GM23338 (cell line): ENCODE measurements at regions not wholly inside any gene's neighbourhood (a gene's known extent, or its start where the extent isn't known, plus 50 kb on each side); places are given as distances from the start of the nearest gene placed in this dataset.

Source experiments
- ATAC-seq: fragments of 200-7000 bp; cut with Tn5 transposase; 3 replicates; pipeline ENCODE4 v1.9.1; 2020
- DNase-seq: peaks from one replicate; pipeline ENCODE4 v3.0.0-alpha.2; 2015; ENCODE audit warnings: low spot score
- H2AFZ ChIP-seq: fragments of 200-600 bp; sonication (generic); 2 replicates; pipeline ENCODE4 v1.8.0; 2016; ENCODE audit warnings: antibody characterized with exemption, mild to moderate bottlenecking, moderate library complexity
- H3F3A ChIP-seq: fragments of 200-600 bp; sonication (generic); replicated peaks from 2 replicates; pipeline ENCODE4 v1.8.0; 2017; ENCODE audit warnings: antibody characterized with exemption, mixed run types, low read depth
- H3K27ac ChIP-seq: fragments of 200-600 bp; sonication (generic); 2 replicates; pipeline ENCODE4 v1.6.1; 2016; ENCODE audit warnings: low read depth
- H3K27me3 ChIP-seq: fragments of 200-600 bp; sonication (generic); 2 replicates; pipeline ENCODE4 v1.8.0; 2016; ENCODE audit warnings: mild to moderate bottlenecking, mixed run types, moderate library complexity; ENCODE audit not compliant: insufficient read depth
- H3K36me3 ChIP-seq: fragments of 200-600 bp; sonication (generic); 2 replicates; pipeline ENCODE4 v1.8.0; 2016; ENCODE audit warnings: mild to moderate bottlenecking; ENCODE audit not compliant: insufficient read depth
- H3K4me1 ChIP-seq: fragments of 200-600 bp; sonication (generic); 2 replicates; pipeline ENCODE4 v1.8.0; 2016; ENCODE audit warnings: mild to moderate bottlenecking, moderate library complexity; ENCODE audit not compliant: insufficient read depth
- H3K4me2 ChIP-seq: fragments of 200-600 bp; sonication (generic); 2 replicates; pipeline ENCODE4 v1.7.1; 2017; ENCODE audit warnings: mixed run types
- H3K4me3 ChIP-seq: fragments of 200-600 bp; sonication (generic); 2 replicates; pipeline ENCODE4 v1.6.1; 2016; ENCODE audit warnings: mixed run types
- H3K79me2 ChIP-seq: fragments of 200-600 bp; sonication (generic); replicated peaks from 2 replicates; pipeline ENCODE4 v1.8.0; 2017; ENCODE audit warnings: mild to moderate bottlenecking; ENCODE audit not compliant: insufficient read depth
- H3K9me2 ChIP-seq: fragments of 200-600 bp; sonication (generic); 2 replicates; pipeline ENCODE4 v1.8.0; 2017; ENCODE audit not compliant: insufficient read depth
- H4K20me1 ChIP-seq: fragments of 200-600 bp; sonication (generic); replicated peaks from 2 replicates; pipeline ENCODE4 v1.8.0; 2017; ENCODE audit warnings: mild to moderate bottlenecking; ENCODE audit not compliant: insufficient read depth
- H3K27ac Mint-ChIP-seq: 2 replicates; pipeline ENCODE4 v1.8.0; 2020; ENCODE audit warnings: inconsistent platforms, mild to moderate bottlenecking, moderate library complexity, mixed read lengths
- H3K27me3 Mint-ChIP-seq: 3 replicates; pipeline ENCODE4 v1.8.0; 2022; ENCODE audit warnings: low read depth, mild to moderate bottlenecking, moderate library complexity, mixed read lengths, inconsistent platforms; ENCODE audit not compliant: insufficient read depth, poor library complexity
- H3K36me3 Mint-ChIP-seq: 3 replicates; pipeline ENCODE4 v1.8.0; 2021; ENCODE audit warnings: low read depth, mild to moderate bottlenecking, inconsistent platforms, moderate library complexity, mixed read lengths
- H3K4me1 Mint-ChIP-seq: 3 replicates; pipeline ENCODE4 v1.8.0; 2020; ENCODE audit warnings: mild to moderate bottlenecking, inconsistent platforms, mixed read lengths
- H3K4me3 Mint-ChIP-seq: 3 replicates; pipeline ENCODE4 v1.8.0; 2021; ENCODE audit warnings: moderate library complexity, mild to moderate bottlenecking, inconsistent platforms, mixed read lengths
- H3K9me3 Mint-ChIP-seq: 3 replicates; pipeline ENCODE4 v1.8.0; 2020; ENCODE audit warnings: moderate library complexity, mild to moderate bottlenecking, inconsistent platforms, mixed read lengths
- CTCF ChIP-seq, 2 experiments: fragments of 200-600 bp in 1 of 2; sonication (generic) in 1 of 2; conservative IDR thresholded peaks; 2 replicates each; pipeline versions ENCODE4 v1.5.1 to v1.6.1; 2016 to 2017; ENCODE audit warnings: antibody characterized with exemption in 2 of 2, low read depth in 2 of 2, mild to moderate bottlenecking in 2 of 2, moderate library complexity in 1 of 2
- ETS1 ChIP-seq: IDR thresholded peaks from 2 replicates; pipeline ENCODE4 v1.6.1; 2016; ENCODE audit warnings: antibody characterized with exemption
- JUNB ChIP-seq: IDR thresholded peaks from one replicate; pipeline ENCODE4 v1.6.1; 2016; ENCODE audit warnings: antibody characterized with exemption; ENCODE audit not compliant: unreplicated experiment
- NANOG ChIP-seq: IDR thresholded peaks from 2 replicates; pipeline ENCODE4 v1.6.1; 2016; ENCODE audit warnings: antibody characterized with exemption, borderline replicate concordance
- REST ChIP-seq: IDR thresholded peaks from one replicate; pipeline ENCODE4 v1.6.1; 2018; ENCODE audit warnings: antibody characterized with exemption; ENCODE audit not compliant: unreplicated experiment
- STAT1 ChIP-seq: IDR thresholded peaks from one replicate; pipeline ENCODE4 v1.6.1; 2016; ENCODE audit warnings: antibody characterized with exemption; ENCODE audit not compliant: unreplicated experiment
- ZNF331 ChIP-seq: fragments of 250-450 bp; sonication (Bioruptor Pico); IDR thresholded peaks from 2 replicates; pipeline ENCODE4 v1.5.0; 2020; ENCODE audit warnings: low read depth, mild to moderate bottlenecking, moderate library complexity
- ZNF462 ChIP-seq: fragments of 250-450 bp; sonication (Bioruptor Pico); IDR thresholded peaks from 2 replicates; pipeline ENCODE4 v1.5.0; 2020; ENCODE audit warnings: mild to moderate bottlenecking, moderate library complexity

GRCh38 chr18:70705831-70706416 is 417.1 kb downstream of the SOCS6 start (continued):
- TF ChIP-seq REST, result no peak

- Histone ChIP-seq H3K36me3 (0 out of 2 replicates have a peak, but pooled peaks cover 8% of the 10 kb centered on the region), H3K27me3 (no peaks in the 10 kb centered on the region), H3K4me2 (no peak overlapping the region), H3K4me3 (no peak overlapping the region), H3K79me2 (no peaks in the 10 kb centered on the region), H2AFZ (no peak overlapping the region), H3F3A (no peaks in the 10 kb centered on the region), H3K4me1 (no peaks in the 10 kb centered on the region), H4K20me1 (no peaks in the 10 kb centered on the region), H3K9me2 (no peaks in the 10 kb centered on the region), H3K27ac (no peak overlapping the region)
- no peak overlapping the region for H3K4me3 Mint-ChIP-seq
- peaks cover 37% of the 10 kb centered on the region for H3K36me3 Mint-ChIP-seq
- H3K27me3 Mint-ChIP-seq, result peaks cover 2% of the 10 kb centered on the region
- no peak overlapping the region for H3K27ac Mint-ChIP-seq
- H3K4me1 Mint-ChIP-seq, result no peaks in the 10 kb centered on the region
- ATAC-seq (no peak), DNase-seq (no peak)
- peaks cover 93% of the 10 kb centered on the region for H3K9me3 Mint-ChIP-seq
- TF ChIP-seq ZNF331 (CRISPR knock-in tag) (no peak), REST (no peak), CTCF (conservative IDR thresholded peaks at IDR 0.05; ENCODE audit: low read depth in 2 of 2) (no peak), ETS1 (no peak), STAT1 (no peak), JUNB (no peak), NANOG (no peak), ZNF462 (CRISPR knock-in tag) (no peak)
Observed at GRCh38 chr18:70700496-70700895, 411.7 kb downstream of the SOCS6 start.
